Osteoblast (primary cell): ENCODE measurements at regions not wholly inside any gene's neighbourhood (a gene's known extent, or its start where the extent isn't known, plus 50 kb on each side); places are given as distances from the start of the nearest gene placed in this dataset.
A peak's percentile ranks its signal among the peaks of the same experiment; 100 is the strongest.
"Not testable (repeated sequence)": the region's sequence is repeated elsewhere in the genome, so short reads cannot be mapped to it uniquely, and the experiment has no call there.

Experiments used
- DNase-seq: peaks from one replicate; pipeline ENCODE4 v3.0.0; 2011; ENCODE audit warnings: low spot score, mixed read lengths; ENCODE audit not compliant: insufficient read length; ENCODE audit errors: missing footprints
- H2AFZ ChIP-seq: 2 replicates; pipeline ENCODE4 v1.6.0; 2011; ENCODE audit warnings: mild to moderate bottlenecking, low read length
- H3K27ac ChIP-seq: 2 replicates; pipeline ENCODE4 v1.5.1; 2011; ENCODE audit warnings: mild to moderate bottlenecking, low read depth, low read length, moderate library complexity
- H3K27me3 ChIP-seq: 2 replicates; pipeline ENCODE4 v1.6.0; 2012; ENCODE audit warnings: mild to moderate bottlenecking, control low read depth, inconsistent platforms, low read length, moderate library complexity; ENCODE audit not compliant: insufficient read depth
- H3K36me3 ChIP-seq: 2 replicates; pipeline ENCODE4 v1.5.1; 2011; ENCODE audit warnings: mild to moderate bottlenecking, low read length, control low read depth, moderate library complexity; ENCODE audit not compliant: insufficient read depth
- H3K4me1 ChIP-seq: 2 replicates; pipeline ENCODE4 v1.5.1; 2011; ENCODE audit warnings: mild to moderate bottlenecking, low read length, control low read depth, moderate library complexity; ENCODE audit not compliant: insufficient read depth
- H3K4me2 ChIP-seq: 2 replicates; pipeline ENCODE4 v1.6.0; 2011; ENCODE audit warnings: mild to moderate bottlenecking, low read length; ENCODE audit not compliant: insufficient read depth
- H3K4me3 ChIP-seq: fragments of 200-600 bp; sonication (generic); 3 replicates; pipeline ENCODE4 v1.5.1; 2012; ENCODE audit warnings: mild to moderate bottlenecking, low read length, inconsistent platforms; ENCODE audit not compliant: insufficient read depth
- H3K79me2 ChIP-seq: 2 replicates; pipeline ENCODE4 v1.6.0; 2012; ENCODE audit warnings: mild to moderate bottlenecking, low read length, control low read depth, inconsistent platforms; ENCODE audit not compliant: insufficient read depth
- H3K9me3 ChIP-seq: 2 replicates; pipeline ENCODE4 v1.5.1; 2011; ENCODE audit warnings: low read depth, low read length, control low read depth
- H4K20me1 ChIP-seq: 2 replicates; pipeline ENCODE4 v1.6.0; 2012; ENCODE audit warnings: mild to moderate bottlenecking, low read length, control low read depth; ENCODE audit not compliant: insufficient read depth
- TF ChIP-seq, protein P1 (sequence below): IDR thresholded peaks from 2 replicates; pipeline ENCODE4 v1.5.1; 2011; ENCODE audit warnings: mild to moderate bottlenecking, low read depth, low read length, moderate library complexity; ENCODE audit errors: extremely low read depth

DNA sequence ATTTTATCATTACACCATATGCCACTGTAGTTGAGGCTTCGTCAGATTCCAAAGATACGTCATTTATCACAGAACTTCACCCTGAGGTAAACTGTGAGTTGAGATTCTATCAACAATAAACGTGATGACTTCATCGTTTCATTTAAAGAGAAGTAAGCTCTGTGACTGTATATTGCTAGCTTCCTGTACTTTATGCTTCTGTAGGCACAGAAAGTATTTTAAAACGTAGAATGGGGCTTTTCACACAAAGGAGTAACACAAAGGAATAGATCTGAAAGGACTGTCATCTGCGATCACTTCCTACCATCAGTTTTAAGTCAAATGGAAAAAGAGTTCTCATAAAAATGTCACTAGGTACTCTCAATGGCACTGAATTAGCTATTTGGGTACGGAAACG lies 234.4 kb upstream of the MCHR2 start:
- H3K4me3 ChIP-seq: peak overlapping the region; percentile 72
- DNase-seq: peak; percentile 42

GRCh38 chr6:100226811-100227210 lies 232.8 kb upstream of the MCHR2 start:
- H3K4me1 ChIP-seq: peaks cover 14% of the 10 kb centered on the region
- no peaks in the 10 kb centered on the region for H3K79me2 ChIP-seq
- H3K27me3 ChIP-seq: no peaks in the 10 kb centered on the region
- no peaks in the 10 kb centered on the region for H4K20me1 ChIP-seq
- TF ChIP-seq, protein P1, sequence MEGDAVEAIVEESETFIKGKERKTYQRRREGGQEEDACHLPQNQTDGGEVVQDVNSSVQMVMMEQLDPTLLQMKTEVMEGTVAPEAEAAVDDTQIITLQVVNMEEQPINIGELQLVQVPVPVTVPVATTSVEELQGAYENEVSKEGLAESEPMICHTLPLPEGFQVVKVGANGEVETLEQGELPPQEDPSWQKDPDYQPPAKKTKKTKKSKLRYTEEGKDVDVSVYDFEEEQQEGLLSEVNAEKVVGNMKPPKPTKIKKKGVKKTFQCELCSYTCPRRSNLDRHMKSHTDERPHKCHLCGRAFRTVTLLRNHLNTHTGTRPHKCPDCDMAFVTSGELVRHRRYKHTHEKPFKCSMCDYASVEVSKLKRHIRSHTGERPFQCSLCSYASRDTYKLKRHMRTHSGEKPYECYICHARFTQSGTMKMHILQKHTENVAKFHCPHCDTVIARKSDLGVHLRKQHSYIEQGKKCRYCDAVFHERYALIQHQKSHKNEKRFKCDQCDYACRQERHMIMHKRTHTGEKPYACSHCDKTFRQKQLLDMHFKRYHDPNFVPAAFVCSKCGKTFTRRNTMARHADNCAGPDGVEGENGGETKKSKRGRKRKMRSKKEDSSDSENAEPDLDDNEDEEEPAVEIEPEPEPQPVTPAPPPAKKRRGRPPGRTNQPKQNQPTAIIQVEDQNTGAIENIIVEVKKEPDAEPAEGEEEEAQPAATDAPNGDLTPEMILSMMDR: no peak
- no peaks in the 10 kb centered on the region for H3K36me3 ChIP-seq
- DNase-seq: no peak
- H3K9me3 ChIP-seq: no peaks in the 10 kb centered on the region
- H2AFZ ChIP-seq: no peak overlapping the region
- H3K4me2 ChIP-seq: no peak overlapping the region
- no peak overlapping the region for H3K27ac ChIP-seq
- H3K4me3 ChIP-seq: no peak overlapping the region

More for the DNA sequence above, 234.4 kb upstream of the MCHR2 start:
- no peaks in the 10 kb centered on the region for H3K36me3 ChIP-seq
- H3K27ac ChIP-seq: peak overlapping the region; percentile 69
- H3K4me2 ChIP-seq: peak overlapping the region; percentile 88
- no peaks in the 10 kb centered on the region for H4K20me1 ChIP-seq
- peaks cover 14% of the 10 kb centered on the region for H3K4me1 ChIP-seq
- no peaks in the 10 kb centered on the region for H3K9me3 ChIP-seq
- H3K27me3 ChIP-seq: no peaks in the 10 kb centered on the region
- no peaks in the 10 kb centered on the region for H3K79me2 ChIP-seq
- TF ChIP-seq, protein P1: no peak
- peak overlapping the region; percentile 96 for H2AFZ ChIP-seq

- not testable (repeated sequence) for H3K4me1 ChIP-seq, H3K27ac ChIP-seq, DNase-seq, H3K4me3 ChIP-seq, H3K79me2 ChIP-seq, H3K9me3 ChIP-seq, H2AFZ ChIP-seq, H3K36me3 ChIP-seq, H3K4me2 ChIP-seq, H3K27me3 ChIP-seq, H4K20me1 ChIP-seq
Observed at GRCh38 chr6:100223952-100224351, 229.9 kb upstream of the MCHR2 start.

DNA sequence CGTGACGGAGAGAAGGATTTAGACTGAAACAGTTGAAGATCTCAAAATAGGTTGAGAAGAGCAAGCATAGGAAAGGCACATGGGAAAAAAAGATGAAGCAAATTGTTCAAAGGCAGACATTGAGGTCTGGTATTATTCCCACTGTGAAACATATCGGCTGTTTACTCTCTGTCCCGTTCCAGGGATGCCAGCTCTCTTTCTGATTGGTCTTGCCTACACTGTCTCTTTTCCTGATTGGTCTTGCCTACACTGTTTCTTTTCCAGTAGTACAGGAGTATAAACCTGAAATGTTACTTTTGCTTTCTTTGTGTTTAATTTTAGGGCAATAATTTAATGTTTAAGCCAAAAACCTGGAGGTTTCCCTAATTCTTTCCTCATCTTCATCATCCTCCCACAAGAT lies 226.5 kb upstream of the MCHR2 start:
- H3K4me2 ChIP-seq: peak overlapping the region; percentile 45
- no peak overlapping the region for H3K27ac ChIP-seq
- no peaks in the 10 kb centered on the region for H3K9me3 ChIP-seq
- peak overlapping the region; percentile 42 for H2AFZ ChIP-seq
- TF ChIP-seq, protein P1: no peak
- no peaks in the 10 kb centered on the region for H3K36me3 ChIP-seq
- H3K27me3 ChIP-seq: no peaks in the 10 kb centered on the region
- no peak overlapping the region for H3K4me3 ChIP-seq
- no peak for DNase-seq
- H4K20me1 ChIP-seq: no peaks in the 10 kb centered on the region
- H3K4me1 ChIP-seq: no peaks in the 10 kb centered on the region
- no peaks in the 10 kb centered on the region for H3K79me2 ChIP-seq
